ENCODE measurements at regions not wholly inside any gene's neighbourhood (a gene's known extent, or its start where the extent isn't known, plus 50 kb on each side); places are given as distances from the start of the nearest gene placed in this dataset.

GRCh38 chr6:94289131-94289530 is 869.8 kb upstream of the EPHA7 start:
- no peaks in the 10 kb centered on the region for H3K4me1 ChIP-seq
- H3K9me3 ChIP-seq, result no peaks in the 10 kb centered on the region
- no peaks in the 10 kb centered on the region for H3K27me3 ChIP-seq
- H3K36me3 ChIP-seq, result no peaks in the 10 kb centered on the region
- TF ChIP-seq, protein P1, sequence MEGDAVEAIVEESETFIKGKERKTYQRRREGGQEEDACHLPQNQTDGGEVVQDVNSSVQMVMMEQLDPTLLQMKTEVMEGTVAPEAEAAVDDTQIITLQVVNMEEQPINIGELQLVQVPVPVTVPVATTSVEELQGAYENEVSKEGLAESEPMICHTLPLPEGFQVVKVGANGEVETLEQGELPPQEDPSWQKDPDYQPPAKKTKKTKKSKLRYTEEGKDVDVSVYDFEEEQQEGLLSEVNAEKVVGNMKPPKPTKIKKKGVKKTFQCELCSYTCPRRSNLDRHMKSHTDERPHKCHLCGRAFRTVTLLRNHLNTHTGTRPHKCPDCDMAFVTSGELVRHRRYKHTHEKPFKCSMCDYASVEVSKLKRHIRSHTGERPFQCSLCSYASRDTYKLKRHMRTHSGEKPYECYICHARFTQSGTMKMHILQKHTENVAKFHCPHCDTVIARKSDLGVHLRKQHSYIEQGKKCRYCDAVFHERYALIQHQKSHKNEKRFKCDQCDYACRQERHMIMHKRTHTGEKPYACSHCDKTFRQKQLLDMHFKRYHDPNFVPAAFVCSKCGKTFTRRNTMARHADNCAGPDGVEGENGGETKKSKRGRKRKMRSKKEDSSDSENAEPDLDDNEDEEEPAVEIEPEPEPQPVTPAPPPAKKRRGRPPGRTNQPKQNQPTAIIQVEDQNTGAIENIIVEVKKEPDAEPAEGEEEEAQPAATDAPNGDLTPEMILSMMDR (IDR thresholded peaks at IDR 0.05), result no peak
- H3K4me3 ChIP-seq, result no peak overlapping the region
- intact Hi-C loops (cut with DNase I), result no loop called here
- H3K27ac ChIP-seq, result no peak overlapping the region
- no peak for DNase-seq (ENCODE audit: low spot score in 2 of 2)

DNA sequence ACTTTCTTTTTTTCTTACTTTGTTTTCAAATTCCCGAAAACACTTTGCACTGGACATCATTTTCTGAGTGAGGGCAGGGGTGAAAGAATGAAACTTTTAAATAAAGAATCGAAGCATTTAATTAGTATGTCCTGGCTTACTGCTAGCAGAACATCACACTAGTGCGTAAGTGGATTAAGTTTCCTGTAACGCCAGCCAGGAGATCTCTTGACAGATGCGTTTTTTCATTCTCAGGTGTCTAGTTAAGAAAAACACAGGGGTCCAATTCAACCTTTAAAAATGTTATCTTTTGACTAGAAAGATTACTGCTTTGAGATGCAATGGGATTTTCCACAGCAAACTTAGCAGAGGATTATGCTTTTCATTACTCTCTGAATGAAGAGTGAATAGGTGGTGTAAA is 858.8 kb upstream of the EPHA7 start:
- Histone ChIP-seq H3K36me3 (no peaks in the 10 kb centered on the region), H3K4me1 (no peaks in the 10 kb centered on the region), H3K27me3 (no peaks in the 10 kb centered on the region), H3K27ac (no peak overlapping the region), H3K4me3 (no peak overlapping the region), H3K9me3 (no peaks in the 10 kb centered on the region)
- intact Hi-C loops (cut with DNase I), result no loop called here
- TF ChIP-seq, protein P1 (IDR thresholded peaks at IDR 0.05), result no peak
- no peak for DNase-seq (ENCODE audit: low spot score in 2 of 2)

- Histone ChIP-seq H3K9me3 (no peaks in the 10 kb centered on the region), H3K27me3 (no peaks in the 10 kb centered on the region), H3K4me1 (no peaks in the 10 kb centered on the region), H3K36me3 (no peaks in the 10 kb centered on the region), H3K27ac (no peak overlapping the region), H3K4me3 (no peak overlapping the region)
- TF ChIP-seq, protein P1 (IDR thresholded peaks at IDR 0.05), result no peak
- DNase-seq (ENCODE audit: low spot score in 2 of 2), result no peak
- intact Hi-C loops (cut with DNase I), result no loop called here
Observed at GRCh38 chr6:94272327-94272726, 853.0 kb upstream of the EPHA7 start.

- DNase-seq (ENCODE audit: low spot score in 2 of 2), result no peak
- Histone ChIP-seq H3K4me3 (no peak overlapping the region), H3K36me3 (no peaks in the 10 kb centered on the region), H3K4me1 (no peaks in the 10 kb centered on the region), H3K9me3 (no peaks in the 10 kb centered on the region), H3K27ac (no peak overlapping the region), H3K27me3 (no peaks in the 10 kb centered on the region)
- intact Hi-C loops (cut with DNase I), result no loop called here
- TF ChIP-seq, protein P1 (IDR thresholded peaks at IDR 0.05), result no peak
Observed at GRCh38 chr6:94270091-94270948, 851.0 kb upstream of the EPHA7 start.

DNA sequence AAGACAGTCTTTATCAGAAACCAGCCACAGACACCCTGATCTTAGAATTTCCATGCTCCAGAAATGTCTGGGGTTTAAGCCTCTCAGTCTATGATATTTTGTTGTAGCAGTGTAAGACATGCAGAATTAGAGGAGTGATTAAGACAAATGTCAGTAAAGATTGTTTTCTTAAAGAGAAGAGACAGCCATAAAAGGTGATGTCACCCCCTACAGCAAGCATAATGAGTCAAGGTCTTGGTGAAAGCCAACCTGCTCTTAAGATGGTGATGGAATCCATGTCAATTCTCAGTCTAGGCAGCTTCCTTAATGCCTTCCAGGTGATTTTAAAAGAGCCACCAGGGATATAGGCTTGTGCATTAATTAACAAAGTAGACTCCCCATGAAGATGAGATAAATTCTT is 849.9 kb upstream of the EPHA7 start:
- Histone ChIP-seq H3K36me3 (no peaks in the 10 kb centered on the region), H3K9me3 (no peaks in the 10 kb centered on the region), H3K4me1 (no peaks in the 10 kb centered on the region), H3K4me3 (no peak overlapping the region), H3K27ac (no peak overlapping the region), H3K27me3 (no peaks in the 10 kb centered on the region)
- DNase-seq (ENCODE audit: low spot score in 2 of 2), result no peak
- TF ChIP-seq, protein P1 (IDR thresholded peaks at IDR 0.05), result no peak
- intact Hi-C loops (cut with DNase I), result no loop called here

All from ascending aorta (tissue), 2 donors.